Ovary (tissue), 7 donors: ENCODE measurements at regions not wholly inside any gene's neighbourhood (a gene's known extent, or its start where the extent isn't known, plus 50 kb on each side); places are given as distances from the start of the nearest gene placed in this dataset.

Experiments
- DNase-seq, 5 donors: peaks; one replicate each; pipeline ENCODE4 v3.0.0-alpha.2; 2019 to 2020
- H3K27ac ChIP-seq, 2 donors: fragments of 200-600 bp; one replicate each; pipeline versions ENCODE4 v1.5.1 to v1.8.0; 2019 to 2022
- H3K27me3 ChIP-seq: fragments of 200-600 bp; one replicate; pipeline ENCODE4 v1.8.0; 2022
- H3K36me3 ChIP-seq: fragments of 200-600 bp; sonication (generic); one replicate; pipeline ENCODE4 v1.5.1; 2019
- H3K4me1 ChIP-seq: one replicate; pipeline ENCODE4 v1.8.1; 2013; ENCODE audit warnings: mild to moderate bottlenecking, moderate library complexity; ENCODE audit not compliant: insufficient read depth
- H3K4me3 ChIP-seq: fragments of 200-600 bp; sonication (generic); one replicate; pipeline ENCODE4 v1.5.1; 2017
- H3K9me3 ChIP-seq, 2 donors: fragments of 200-600 bp in 1 of 2; sonication (generic) in 1 of 2; one replicate each; pipeline versions ENCODE4 v1.5.1 to v1.8.1; 2013 to 2019; ENCODE audit warnings: mild to moderate bottlenecking in 1 of 2, moderate library complexity in 1 of 2
- CTCF ChIP-seq, 3 donors: fragments of 450-650 bp in 2 of 3; fragments of 200-600 bp in 1 of 3; IDR thresholded peaks; one replicate each; pipeline versions ENCODE4 v1.5.1 to v1.8.0; 2016 to 2022; ENCODE audit warnings: antibody characterized with exemption in 3 of 3, mild to moderate bottlenecking in 1 of 3
- EP300 ChIP-seq: sonication (generic); formaldehyde crosslinking; IDR thresholded peaks from one replicate; pipeline ENCODE4 v1.6.1; 2017; ENCODE audit warnings: antibody characterized with exemption
- POLR2A ChIP-seq: fragments of 450-650 bp; IDR thresholded peaks from one replicate; pipeline ENCODE4 v1.6.1; 2017; ENCODE audit warnings: antibody characterized with exemption, mild to moderate bottlenecking, moderate library complexity
- WGBS, 3 donors: extraction: QIAGEN DNeasy Blood & Tissue Kit in 1 of 3; methylation state at CpG; one replicate each; pipeline versions ENCODE4 v1.1.5 to v1.1.7; 2013 to 2017; 5-methylcytosine and 5-hydroxymethylcytosine counted together
- intact Hi-C, 4 donors: fragments of 100-400 bp; cut with DNase I; formaldehyde crosslinking; loops; one replicate each; pipeline versions ENCODE4 v1.11.0 to v1.15.1; 2022 to 2023
- donor health status: DM: no; HTN: no; CAD: no; lungs with moderate emphysema.
- donor health status: DM: no; HTN: no; CAD: no.
- donor health status: Bipolar disorder and iron deficiency.
- donor health status: DM: no; HTN: no; CAD: no.
- donor health status: DM: yes; HTN: yes; CAD: no.

- TF ChIP-seq POLR2A (no peak), EP300 (no peak), CTCF (IDR thresholded peaks at IDR 0.05) (no peak)
- no peak overlapping the region for H3K4me3 ChIP-seq
- peaks cover under 1% of the 10 kb centered on the region for H3K4me1 ChIP-seq
- no peaks in the 10 kb centered on the region for H3K36me3 ChIP-seq
- no peak overlapping the region for H3K27ac ChIP-seq
- intact Hi-C loops: no loop called here
- WGBS, 3 donors: 95 to 97% (median 95%) methylated on average over 4 of the region's 4 CpGs
- DNase-seq: no peak
- H3K9me3 ChIP-seq: no peaks in the 10 kb centered on the region
- no peaks in the 10 kb centered on the region for H3K27me3 ChIP-seq
Measured at GRCh38 chr6:139713900-139714506, 339.6 kb upstream of the CITED2 start.

GRCh38 chr6:139713424-139713823 lies 339.0 kb upstream of the CITED2 start:
- Histone ChIP-seq H3K27ac (no peak overlapping the region), H3K36me3 (no peaks in the 10 kb centered on the region), H3K27me3 (no peaks in the 10 kb centered on the region), H3K4me1 (peaks cover 5% of the 10 kb centered on the region), H3K4me3 (no peak overlapping the region), H3K9me3 (no peaks in the 10 kb centered on the region)
- TF ChIP-seq EP300 (no peak), POLR2A (no peak), CTCF (IDR thresholded peaks at IDR 0.05) (no peak)
- intact Hi-C loops: no loop called here
- DNase-seq: no peak
- WGBS, 3 donors: 93 to 97% (median 96%) methylated on average over 3 of the region's 3 CpGs

- WGBS, 3 donors: 83 to 86% (median 84%) methylated on average over 3 of the region's 3 CpGs
- no peak overlapping the region for H3K4me3 ChIP-seq
Measured at GRCh38 chr6:139712830-139713229, 338.4 kb upstream of the CITED2 start.

GRCh38 chr6:139711804-139712585 lies 337.5 kb upstream of the CITED2 start:
- Histone ChIP-seq H3K4me1 (peaks cover 8% of the 10 kb centered on the region), H3K27me3 (no peaks in the 10 kb centered on the region), H3K27ac (no peak overlapping the region), H3K36me3 (no peaks in the 10 kb centered on the region), H3K9me3 (no peaks in the 10 kb centered on the region), H3K4me3 (no peak overlapping the region)
- intact Hi-C loops: no loop called here
- TF ChIP-seq CTCF (IDR thresholded peaks at IDR 0.05) (no peak), EP300 (no peak), POLR2A (no peak)
- no peak for DNase-seq
- WGBS, 3 donors: 84 to 95% (median 90%) methylated on average over 2 of the region's 2 CpGs

More at GRCh38 chr6:139712830-139713229, 338.4 kb upstream of the CITED2 start:
- intact Hi-C loops: no loop called here
- TF ChIP-seq CTCF (IDR thresholded peaks at IDR 0.05) (no peak), EP300 (no peak), POLR2A (no peak)
- Histone ChIP-seq H3K27me3 (no peaks in the 10 kb centered on the region), H3K9me3 (no peaks in the 10 kb centered on the region), H3K36me3 (no peaks in the 10 kb centered on the region), H3K27ac (no peak overlapping the region), H3K4me1 (peaks cover 8% of the 10 kb centered on the region)
- no peak for DNase-seq
